22Rv1 (cell line): ENCODE measurements at regions not wholly inside any gene's neighbourhood (a gene's known extent, or its start where the extent isn't known, plus 50 kb on each side); places are given as distances from the start of the nearest gene placed in this dataset.

Experiments used
- H3K27ac ChIP-seq: fragments of 450-650 bp; 2 replicates; pipeline ENCODE4 v1.5.1; 2017
- CTCF ChIP-seq: fragments of 450-650 bp; IDR thresholded peaks from 2 replicates; pipeline ENCODE4 v1.5.1; 2017; ENCODE audit warnings: mild to moderate bottlenecking
- ZFX ChIP-seq: fragments of 450-650 bp; IDR thresholded peaks from 2 replicates; pipeline ENCODE4 v1.6.1; 2017; ENCODE audit warnings: antibody characterized with exemption, borderline replicate concordance

GRCh38 chr10:112027731-112028280 lies 155.8 kb downstream of the GPAM start:
- no peak for TF ChIP-seq CTCF
- no peak for TF ChIP-seq ZFX
- H3K27ac ChIP-seq: no peak overlapping the region

- no peak overlapping the region for H3K27ac ChIP-seq
- TF ChIP-seq CTCF: no peak
- TF ChIP-seq ZFX: no peak
Observed at GRCh38 chr10:112030431-112030830, 153.1 kb downstream of the GPAM start.

GRCh38 chr10:112039823-112040222 lies 143.7 kb downstream of the GPAM start:
- TF ChIP-seq CTCF: no peak
- TF ChIP-seq ZFX: no peak

GRCh38 chr10:112040696-112041095 lies 142.9 kb downstream of the GPAM start:
- H3K27ac ChIP-seq: no peak overlapping the region
- TF ChIP-seq CTCF (no peak), ZFX (no peak)

More at GRCh38 chr10:112039823-112040222, 143.7 kb downstream of the GPAM start:
- H3K27ac ChIP-seq: no peak overlapping the region

GRCh38 chr10:112045938-112046337 lies 137.6 kb downstream of the GPAM start:
- H3K27ac ChIP-seq: no peak overlapping the region

GRCh38 chr10:112047674-112048073 lies 135.9 kb downstream of the GPAM start:
- no peak overlapping the region for H3K27ac ChIP-seq
- TF ChIP-seq CTCF: no peak
- no peak for TF ChIP-seq ZFX

More at GRCh38 chr10:112045938-112046337, 137.6 kb downstream of the GPAM start:
- no peak for TF ChIP-seq ZFX
- no peak for TF ChIP-seq CTCF

- no peak for TF ChIP-seq CTCF
- TF ChIP-seq ZFX: no peak
- no peak overlapping the region for H3K27ac ChIP-seq
Observed at GRCh38 chr10:112052166-112052565, 131.4 kb downstream of the GPAM start.
